Mucosa of descending colon (tissue), 3 donors: ENCODE measurements at regions not wholly inside any gene's neighbourhood (a gene's known extent, or its start where the extent isn't known, plus 50 kb on each side); places are given as distances from the start of the nearest gene placed in this dataset.

Source experiments
- ATAC-seq: fragments of 200-7000 bp; cut with Tn5 transposase; one replicate; pipeline ENCODE4 v1.9.1; 2020; ENCODE audit warnings: mild to moderate bottlenecking, moderate library complexity
- DNase-seq, 3 donors: peaks; one replicate each; pipeline ENCODE4 v3.0.0-alpha.2; 2020
- H3K36me3 ChIP-seq: fragments of 200-600 bp; one replicate; pipeline ENCODE4 v1.8.0; 2021; ENCODE audit warnings: low read depth, mild to moderate bottlenecking
- H3K4me1 ChIP-seq: fragments of 200-600 bp; one replicate; pipeline ENCODE4 v1.8.0; 2021; ENCODE audit warnings: low read depth, mild to moderate bottlenecking
- H3K4me3 ChIP-seq: fragments of 200-600 bp; one replicate; pipeline ENCODE4 v1.8.0; 2021; ENCODE audit warnings: mild to moderate bottlenecking
- H3K9me3 ChIP-seq: fragments of 200-600 bp; one replicate; pipeline ENCODE4 v1.8.0; 2021; ENCODE audit warnings: mild to moderate bottlenecking
- CTCF ChIP-seq: fragments of 200-600 bp; IDR thresholded peaks from one replicate; pipeline ENCODE4 v1.8.0; 2022; ENCODE audit warnings: antibody characterized with exemption, mild to moderate bottlenecking
- intact Hi-C, 2 donors: fragments of 100-400 bp; cut with DNase I in 1 of 2; cut with micrococcal nuclease in 1 of 2; formaldehyde crosslinking; loops; one replicate each; pipeline versions ENCODE4 v1.11.0 to v1.11.1; 2022; cut with DNase I, micrococcal nuclease
- donor health status: DM: no; HTN: no; CAD: no; lungs with moderate emphysema.
- donor health status: DM: no; HTN: no; CAD: no.
- donor health status: DM: no; HTN: yes; CAD: no.

DNA sequence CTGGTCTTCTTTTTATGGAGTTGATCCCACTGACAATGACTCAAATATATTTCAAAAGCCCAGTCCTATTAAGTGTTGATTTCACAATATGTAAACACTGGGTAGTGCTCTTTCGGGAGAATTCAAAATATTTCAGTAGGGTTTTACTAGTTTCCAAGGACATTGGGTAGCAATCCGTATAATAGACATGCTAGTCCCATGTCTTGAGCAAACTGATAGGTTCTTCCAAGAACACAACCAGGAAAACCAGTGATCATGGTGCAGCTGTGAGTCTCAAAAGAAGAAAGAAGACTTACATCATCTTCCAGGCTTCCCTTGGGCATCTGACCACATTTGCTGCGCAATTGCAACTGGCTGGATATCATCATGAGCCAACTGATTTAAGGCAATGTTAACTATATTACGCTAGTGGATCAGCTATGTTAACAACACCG is 59.3 kb upstream of the APBB1IP start:
- H3K4me1 ChIP-seq = no peaks in the 10 kb centered on the region
- no peak overlapping the region for H3K4me3 ChIP-seq
- peaks cover 2% of the 10 kb centered on the region for H3K9me3 ChIP-seq
- TF ChIP-seq CTCF = no peak
- ATAC-seq = no peak
- no peaks in the 10 kb centered on the region for H3K36me3 ChIP-seq
- intact Hi-C loops = no loop called here
- no peak for DNase-seq

DNA sequence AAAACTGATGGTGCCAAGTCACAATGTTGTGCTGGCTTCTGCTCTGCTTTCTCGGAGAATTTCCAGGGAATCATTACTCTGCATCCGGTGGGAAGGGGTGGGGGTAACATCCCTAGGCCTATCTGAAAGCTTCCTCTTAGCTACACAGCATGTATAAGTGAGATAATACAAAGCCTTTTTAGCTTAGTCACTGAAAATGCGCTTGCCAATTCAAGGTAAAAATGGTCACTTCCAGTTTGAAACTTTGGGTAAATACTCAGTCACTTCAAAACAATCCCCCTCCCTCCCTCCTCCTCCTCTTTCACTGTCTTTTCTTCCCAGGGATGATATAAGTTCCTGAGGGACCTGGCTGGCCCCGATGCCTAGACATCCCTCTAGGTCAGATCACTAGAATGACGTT is 57.3 kb upstream of the APBB1IP start:
- TF ChIP-seq CTCF = no peak
- ATAC-seq (no peak), DNase-seq (no peak)
- Histone ChIP-seq H3K4me3 (no peak overlapping the region), H3K9me3 (peaks cover 2% of the 10 kb centered on the region), H3K36me3 (no peaks in the 10 kb centered on the region), H3K4me1 (no peaks in the 10 kb centered on the region)
- intact Hi-C loops = no loop called here

GRCh38 chr10:26381986-26382385 is 56.2 kb upstream of the APBB1IP start:
- peaks cover 2% of the 10 kb centered on the region for H3K9me3 ChIP-seq
- ATAC-seq (no peak), DNase-seq (no peak)
- H3K36me3 ChIP-seq = no peaks in the 10 kb centered on the region
- TF ChIP-seq CTCF = no peak
- intact Hi-C loops = no loop called here
- H3K4me3 ChIP-seq = no peak overlapping the region
- H3K4me1 ChIP-seq = no peaks in the 10 kb centered on the region

- DNase-seq (no peak), ATAC-seq (no peak)
- no peak for TF ChIP-seq CTCF
- H3K4me3 ChIP-seq = no peak overlapping the region
- no peaks in the 10 kb centered on the region for H3K36me3 ChIP-seq
- no peaks in the 10 kb centered on the region for H3K4me1 ChIP-seq
- H3K9me3 ChIP-seq = no peaks in the 10 kb centered on the region
- intact Hi-C loops = no loop called here
Observed at GRCh38 chr10:26384600-26384999, 53.5 kb upstream of the APBB1IP start.

DNA sequence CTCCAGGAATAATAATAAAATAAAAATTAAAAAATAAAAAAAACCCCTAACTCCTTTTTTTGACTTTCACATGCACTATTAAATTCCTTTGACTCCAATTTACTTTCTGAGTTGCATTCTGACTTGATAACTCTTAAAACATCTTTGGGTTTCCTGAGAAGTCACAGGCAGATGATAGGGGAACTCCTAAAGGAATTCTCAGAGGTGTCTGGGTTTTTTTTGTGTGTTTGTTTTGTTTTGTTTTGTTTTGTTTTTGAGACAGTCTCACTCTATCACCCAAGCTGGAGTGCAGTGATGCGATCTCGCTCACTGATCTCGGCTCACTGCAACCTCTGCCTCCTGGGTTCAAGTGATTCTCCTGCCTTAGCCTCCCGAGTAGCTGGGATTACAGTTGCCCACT is 52.7 kb upstream of the APBB1IP start:
- Histone ChIP-seq H3K36me3 (no peaks in the 10 kb centered on the region), H3K4me1 (no peaks in the 10 kb centered on the region), H3K4me3 (no peak overlapping the region), H3K9me3 (no peaks in the 10 kb centered on the region)
- intact Hi-C loops = no loop called here
- ATAC-seq (no peak), DNase-seq (no peak)
- TF ChIP-seq CTCF = no peak

- no peak for ATAC-seq
- TF ChIP-seq CTCF = no peak
- DNase-seq = no peak
- Histone ChIP-seq H3K4me3 (no peak overlapping the region), H3K36me3 (no peaks in the 10 kb centered on the region), H3K9me3 (no peaks in the 10 kb centered on the region), H3K4me1 (no peaks in the 10 kb centered on the region)
- intact Hi-C loops = no loop called here
Observed at GRCh38 chr10:26386781-26387180, 51.4 kb upstream of the APBB1IP start.
